ENCODE measurements at regions not wholly inside any gene's neighbourhood (a gene's known extent, or its start where the extent isn't known, plus 50 kb on each side); places are given as distances from the start of the nearest gene placed in this dataset.

DNA sequence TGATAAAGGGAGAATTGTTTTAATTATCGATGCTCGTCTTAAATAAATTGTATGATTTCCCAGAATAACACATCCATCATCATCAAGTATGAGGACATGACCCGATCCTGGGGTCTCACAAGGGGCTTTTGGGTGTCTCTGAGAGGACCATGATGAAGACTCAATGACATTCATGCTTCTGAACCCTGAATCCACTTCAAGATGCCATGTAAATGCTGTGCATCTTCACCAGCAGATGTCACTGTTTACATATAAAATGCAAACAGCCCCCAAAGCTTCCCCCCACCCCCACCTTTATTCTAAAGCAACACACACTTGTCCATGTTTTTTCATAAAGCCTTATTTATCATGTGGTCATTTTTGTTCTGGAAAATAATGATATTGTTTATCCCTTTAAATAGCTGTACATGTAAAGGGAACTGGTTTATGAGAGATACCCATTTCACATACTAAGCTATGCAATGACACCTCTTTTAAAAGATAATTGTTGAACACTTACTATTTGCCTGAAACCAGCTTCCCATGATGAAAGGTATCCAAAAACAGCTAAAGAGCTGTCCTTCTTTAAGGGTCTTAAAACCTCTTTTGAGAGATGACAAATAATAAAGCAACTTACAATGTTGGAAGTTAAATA, 69.7 kb upstream of the UBE3A start:
- intact Hi-C loops (cut with DNase I, micrococcal nuclease), result no loop called here
- no peaks in the 10 kb centered on the region for H3K36me3 ChIP-seq (ENCODE audit: low read depth)
- TF ChIP-seq, protein P1, sequence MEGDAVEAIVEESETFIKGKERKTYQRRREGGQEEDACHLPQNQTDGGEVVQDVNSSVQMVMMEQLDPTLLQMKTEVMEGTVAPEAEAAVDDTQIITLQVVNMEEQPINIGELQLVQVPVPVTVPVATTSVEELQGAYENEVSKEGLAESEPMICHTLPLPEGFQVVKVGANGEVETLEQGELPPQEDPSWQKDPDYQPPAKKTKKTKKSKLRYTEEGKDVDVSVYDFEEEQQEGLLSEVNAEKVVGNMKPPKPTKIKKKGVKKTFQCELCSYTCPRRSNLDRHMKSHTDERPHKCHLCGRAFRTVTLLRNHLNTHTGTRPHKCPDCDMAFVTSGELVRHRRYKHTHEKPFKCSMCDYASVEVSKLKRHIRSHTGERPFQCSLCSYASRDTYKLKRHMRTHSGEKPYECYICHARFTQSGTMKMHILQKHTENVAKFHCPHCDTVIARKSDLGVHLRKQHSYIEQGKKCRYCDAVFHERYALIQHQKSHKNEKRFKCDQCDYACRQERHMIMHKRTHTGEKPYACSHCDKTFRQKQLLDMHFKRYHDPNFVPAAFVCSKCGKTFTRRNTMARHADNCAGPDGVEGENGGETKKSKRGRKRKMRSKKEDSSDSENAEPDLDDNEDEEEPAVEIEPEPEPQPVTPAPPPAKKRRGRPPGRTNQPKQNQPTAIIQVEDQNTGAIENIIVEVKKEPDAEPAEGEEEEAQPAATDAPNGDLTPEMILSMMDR (IDR thresholded peaks at IDR 0.05), result no peak
- H3K4me1 ChIP-seq (ENCODE audit: low read depth), result no peaks in the 10 kb centered on the region
- ATAC-seq (no peak), DNase-seq (peak in 1 of 3 donors; percentile 3)
- H3K9me3 ChIP-seq, result peaks cover 3% of the 10 kb centered on the region
- H3K4me3 ChIP-seq, result no peak overlapping the region

DNA sequence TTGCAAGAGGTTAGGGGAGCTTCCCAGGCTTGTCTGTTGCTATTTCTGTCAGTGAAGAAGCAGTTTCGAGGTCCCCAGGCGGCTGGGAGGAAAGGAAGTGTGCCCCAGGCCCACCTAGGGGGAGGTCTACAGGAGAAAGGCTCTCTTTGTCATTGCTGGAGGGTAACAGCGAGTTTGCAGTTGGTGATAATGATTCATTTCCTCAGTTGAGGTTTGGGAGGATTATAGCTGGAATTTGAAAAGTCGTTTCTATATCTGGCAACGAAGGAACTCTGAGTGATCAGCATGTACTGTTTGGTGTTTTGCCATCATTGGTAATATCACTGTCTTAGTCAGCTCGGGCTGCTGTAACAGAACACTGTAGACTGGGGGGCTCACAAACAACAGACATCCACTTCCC, 65.5 kb upstream of the UBE3A start:
- TF ChIP-seq, protein P1 (IDR thresholded peaks at IDR 0.05), result no peak
- Histone ChIP-seq H3K9me3 (no peaks in the 10 kb centered on the region), H3K4me1 (ENCODE audit: low read depth) (no peaks in the 10 kb centered on the region), H3K4me3 (no peak overlapping the region), H3K36me3 (ENCODE audit: low read depth) (no peaks in the 10 kb centered on the region)
- ATAC-seq (no peak), DNase-seq (no peak)
- intact Hi-C loops (cut with DNase I, micrococcal nuclease), result no loop called here

DNA sequence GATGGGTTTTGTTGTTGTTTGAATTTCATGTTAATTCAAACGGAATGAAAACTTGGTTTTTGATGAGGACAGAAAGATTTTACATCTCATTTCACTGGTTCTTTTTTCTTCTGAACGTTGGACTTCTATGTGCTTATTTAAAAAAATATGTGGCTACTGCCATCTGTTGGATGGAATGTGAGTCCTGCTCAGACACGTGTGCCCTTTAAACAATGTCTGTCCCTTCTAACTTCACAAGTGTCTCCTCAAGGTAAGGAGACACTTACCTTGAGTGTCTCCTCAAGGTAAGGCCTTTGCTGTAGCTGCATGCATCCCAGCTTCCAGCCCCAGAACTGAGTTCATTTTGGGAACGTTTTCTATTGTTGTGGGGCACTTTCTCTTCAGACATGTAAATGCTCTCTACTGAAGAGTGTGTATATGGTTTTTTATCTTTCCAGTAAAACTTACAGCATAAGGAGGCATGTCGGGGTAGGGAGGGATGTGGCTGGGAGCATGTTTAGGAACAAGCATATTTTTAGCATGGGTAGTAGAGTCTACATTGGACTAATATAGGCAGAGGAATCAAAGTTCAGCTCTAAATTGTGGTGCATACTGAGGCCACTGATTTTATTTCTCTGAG, 63.1 kb upstream of the UBE3A start:
- Histone ChIP-seq H3K4me1 (ENCODE audit: low read depth) (no peaks in the 10 kb centered on the region), H3K9me3 (no peaks in the 10 kb centered on the region), H3K4me3 (no peak overlapping the region), H3K36me3 (ENCODE audit: low read depth) (no peaks in the 10 kb centered on the region)
- TF ChIP-seq, protein P1 (IDR thresholded peaks at IDR 0.05), result no peak
- no peak for ATAC-seq
- peak in 1 of 3 donors; percentile 58 for DNase-seq
- intact Hi-C loops (cut with DNase I, micrococcal nuclease), result no loop called here

DNA sequence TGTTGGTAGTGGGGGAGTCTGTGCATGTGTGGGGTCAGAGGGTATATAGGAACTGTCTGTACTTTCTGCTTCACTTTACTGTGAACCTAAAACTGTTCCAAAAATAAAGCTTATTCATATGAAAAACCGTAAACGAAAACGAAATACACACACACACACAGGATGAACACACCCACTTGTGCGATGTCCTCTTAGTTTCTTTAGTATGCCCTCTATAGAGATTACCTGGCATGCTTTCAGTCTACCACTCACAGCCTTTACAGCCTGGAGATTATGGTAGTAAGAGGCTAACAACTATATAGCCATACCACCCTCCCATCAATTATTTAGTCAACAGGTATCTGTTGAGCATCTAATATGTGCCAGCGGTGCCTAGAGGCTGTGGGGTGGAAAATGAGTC, 60.0 kb upstream of the UBE3A start:
- DNase-seq (no peak), ATAC-seq (no peak)
- no peak overlapping the region for H3K4me3 ChIP-seq
- no peaks in the 10 kb centered on the region for H3K36me3 ChIP-seq (ENCODE audit: low read depth)
- peaks cover 8% of the 10 kb centered on the region for H3K9me3 ChIP-seq
- H3K4me1 ChIP-seq (ENCODE audit: low read depth), result no peaks in the 10 kb centered on the region
- intact Hi-C loops (cut with DNase I, micrococcal nuclease), result no loop called here
- TF ChIP-seq, protein P1 (IDR thresholded peaks at IDR 0.05), result no peak

DNA sequence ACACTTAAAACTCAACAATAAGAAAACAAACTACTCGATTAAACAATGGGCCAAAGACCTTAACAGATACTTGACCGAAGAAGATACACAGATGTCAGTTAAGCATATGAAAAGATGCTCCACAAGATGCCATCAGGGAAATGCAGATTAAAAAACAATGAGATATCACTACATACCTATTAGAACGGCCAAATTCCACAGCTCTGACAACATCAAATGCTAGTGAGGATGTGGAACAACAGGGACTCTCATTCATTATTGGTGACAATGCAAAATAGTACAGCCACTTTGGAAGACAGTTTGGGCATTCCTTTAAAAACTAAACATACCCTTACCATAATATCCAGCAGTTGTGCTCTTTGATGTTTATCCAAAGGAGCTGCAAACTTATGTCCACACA, 59.1 kb upstream of the UBE3A start:
- TF ChIP-seq, protein P1 (IDR thresholded peaks at IDR 0.05), result no peak
- Histone ChIP-seq H3K4me1 (ENCODE audit: low read depth) (no peaks in the 10 kb centered on the region), H3K4me3 (no peak overlapping the region), H3K36me3 (ENCODE audit: low read depth) (no peaks in the 10 kb centered on the region), H3K9me3 (peaks cover 17% of the 10 kb centered on the region)
- no peak for DNase-seq
- intact Hi-C loops (cut with DNase I, micrococcal nuclease), result no loop called here
- no peak for ATAC-seq

All from mucosa of descending colon (tissue), 3 donors.